ENCODE measurements at regions not wholly inside any gene's neighbourhood (a gene's known extent, or its start where the extent isn't known, plus 50 kb on each side); places are given as distances from the start of the nearest gene placed in this dataset.

DNA sequence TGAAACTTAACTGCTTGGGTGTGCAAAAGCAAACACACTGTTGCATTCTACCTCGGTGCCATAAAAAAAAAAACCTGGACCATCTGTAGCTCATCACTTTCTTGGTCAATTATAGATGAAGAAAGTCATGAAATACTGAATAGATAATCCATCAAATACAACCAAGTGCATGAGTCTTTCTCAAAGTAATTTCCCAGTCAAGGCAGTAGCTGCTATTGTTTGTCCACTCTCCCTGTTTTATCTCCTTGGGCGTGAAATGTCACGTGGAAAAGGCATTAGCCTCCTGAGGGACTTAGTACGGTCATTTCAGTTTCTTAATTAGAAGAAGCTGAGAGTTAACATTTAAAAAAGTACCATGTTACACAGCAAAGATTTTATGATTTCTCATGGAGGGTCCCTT is 1697.9 kb downstream of the PCDH9 start:
- H3K4me3 ChIP-seq = no peak overlapping the region
- DNase-seq = no peak
- H3K27me3 ChIP-seq = no peaks in the 10 kb centered on the region
- no peaks in the 10 kb centered on the region for H3K9me3 ChIP-seq
- no peak overlapping the region for H3K27ac ChIP-seq
- H3K36me3 ChIP-seq = no peaks in the 10 kb centered on the region
- intact Hi-C loops (cut with DNase I) = no loop called here
- WGBS, 2 donors = 40 to 61% methylated on average over 4 of the region's 4 CpGs
- H3K4me1 ChIP-seq = no peaks in the 10 kb centered on the region
- TF ChIP-seq POLR2A (IDR thresholded peaks at IDR 0.05) = no peak
- TF ChIP-seq, protein P1, sequence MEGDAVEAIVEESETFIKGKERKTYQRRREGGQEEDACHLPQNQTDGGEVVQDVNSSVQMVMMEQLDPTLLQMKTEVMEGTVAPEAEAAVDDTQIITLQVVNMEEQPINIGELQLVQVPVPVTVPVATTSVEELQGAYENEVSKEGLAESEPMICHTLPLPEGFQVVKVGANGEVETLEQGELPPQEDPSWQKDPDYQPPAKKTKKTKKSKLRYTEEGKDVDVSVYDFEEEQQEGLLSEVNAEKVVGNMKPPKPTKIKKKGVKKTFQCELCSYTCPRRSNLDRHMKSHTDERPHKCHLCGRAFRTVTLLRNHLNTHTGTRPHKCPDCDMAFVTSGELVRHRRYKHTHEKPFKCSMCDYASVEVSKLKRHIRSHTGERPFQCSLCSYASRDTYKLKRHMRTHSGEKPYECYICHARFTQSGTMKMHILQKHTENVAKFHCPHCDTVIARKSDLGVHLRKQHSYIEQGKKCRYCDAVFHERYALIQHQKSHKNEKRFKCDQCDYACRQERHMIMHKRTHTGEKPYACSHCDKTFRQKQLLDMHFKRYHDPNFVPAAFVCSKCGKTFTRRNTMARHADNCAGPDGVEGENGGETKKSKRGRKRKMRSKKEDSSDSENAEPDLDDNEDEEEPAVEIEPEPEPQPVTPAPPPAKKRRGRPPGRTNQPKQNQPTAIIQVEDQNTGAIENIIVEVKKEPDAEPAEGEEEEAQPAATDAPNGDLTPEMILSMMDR (IDR thresholded peaks at IDR 0.05) = no peak

DNA sequence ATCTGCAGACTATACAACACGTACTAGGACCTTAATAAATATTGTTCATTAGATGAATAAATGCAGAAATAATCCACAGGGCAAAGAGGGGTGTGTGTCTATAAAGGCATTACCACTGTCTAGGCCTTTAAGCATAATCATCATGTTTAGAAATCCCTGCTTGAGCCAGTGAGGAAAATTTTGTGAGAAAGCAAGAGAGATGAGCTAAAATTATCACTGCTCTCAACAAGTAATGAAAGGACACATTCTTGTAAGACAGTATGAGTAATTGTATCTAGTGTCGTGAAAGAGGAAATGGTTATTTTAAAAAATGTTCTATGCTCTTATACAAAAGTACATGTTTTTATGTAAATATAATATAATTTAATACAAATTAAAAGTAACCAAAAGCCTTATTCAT is 1699.4 kb downstream of the PCDH9 start:
- no peak overlapping the region for H3K27ac ChIP-seq
- no peak overlapping the region for H3K4me3 ChIP-seq
- H3K36me3 ChIP-seq = no peaks in the 10 kb centered on the region
- no peaks in the 10 kb centered on the region for H3K4me1 ChIP-seq
- no peak for TF ChIP-seq POLR2A (IDR thresholded peaks at IDR 0.05)
- TF ChIP-seq, protein P1 (IDR thresholded peaks at IDR 0.05) = no peak
- H3K27me3 ChIP-seq = no peaks in the 10 kb centered on the region
- DNase-seq = no peak
- intact Hi-C loops (cut with DNase I) = no loop called here
- 39 to 61% methylated on average over 2 of the region's 2 CpGs for WGBS, 2 donors
- no peaks in the 10 kb centered on the region for H3K9me3 ChIP-seq

DNA sequence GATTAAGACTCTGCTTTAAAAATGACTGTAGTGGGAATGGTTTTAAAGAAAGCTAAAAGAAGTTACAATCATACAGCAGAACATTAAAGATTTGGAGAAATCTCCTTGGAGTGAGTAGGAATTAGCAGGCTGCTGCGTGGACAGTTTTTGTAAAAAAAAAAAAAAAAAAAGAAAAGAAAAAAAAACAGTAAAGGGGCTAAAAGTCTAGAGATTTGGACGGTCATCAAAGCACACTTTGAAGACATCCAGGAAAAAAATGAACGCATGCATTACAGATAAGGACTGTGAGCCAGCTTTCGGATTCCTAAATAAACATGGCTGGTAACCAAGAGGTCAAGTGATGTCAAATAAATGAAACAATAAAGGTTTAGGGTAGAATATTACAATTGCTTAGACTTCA is 1700.6 kb downstream of the PCDH9 start:
- H3K27me3 ChIP-seq = no peaks in the 10 kb centered on the region
- DNase-seq = no peak
- H3K4me1 ChIP-seq = no peaks in the 10 kb centered on the region
- H3K36me3 ChIP-seq = no peaks in the 10 kb centered on the region
- H3K9me3 ChIP-seq = no peaks in the 10 kb centered on the region
- no peak overlapping the region for H3K4me3 ChIP-seq
- WGBS, 2 donors = 29 to 34% methylated on average over 4 of the region's 4 CpGs
- no peak overlapping the region for H3K27ac ChIP-seq
- intact Hi-C loops (cut with DNase I) = no loop called here
- TF ChIP-seq, protein P1 (IDR thresholded peaks at IDR 0.05) = no peak
- no peak for TF ChIP-seq POLR2A (IDR thresholded peaks at IDR 0.05)

DNA sequence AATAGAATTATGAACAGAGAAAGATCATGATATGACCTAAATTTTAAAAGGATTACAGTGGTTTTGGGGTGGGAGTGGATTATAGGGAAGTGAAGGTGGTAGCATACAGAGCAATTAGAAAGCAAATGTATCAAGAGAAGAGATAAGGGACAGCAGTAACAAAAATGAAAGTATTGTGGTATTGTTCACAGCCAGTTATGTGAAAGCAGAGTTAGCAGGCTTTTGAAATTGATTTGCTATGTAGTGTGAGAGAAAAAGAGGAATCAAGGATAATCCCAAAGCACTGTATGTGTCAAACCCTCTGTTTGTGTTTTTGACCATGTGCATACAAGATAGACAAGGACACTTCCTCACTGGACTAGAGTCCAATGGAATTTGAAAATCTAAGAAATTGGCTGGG is 1721.4 kb downstream of the PCDH9 start:
- intact Hi-C loops (cut with DNase I) = no loop called here
- no peak overlapping the region for H3K27ac ChIP-seq
- TF ChIP-seq, protein P1 (IDR thresholded peaks at IDR 0.05) = no peak
- TF ChIP-seq POLR2A (IDR thresholded peaks at IDR 0.05) = no peak

DNA sequence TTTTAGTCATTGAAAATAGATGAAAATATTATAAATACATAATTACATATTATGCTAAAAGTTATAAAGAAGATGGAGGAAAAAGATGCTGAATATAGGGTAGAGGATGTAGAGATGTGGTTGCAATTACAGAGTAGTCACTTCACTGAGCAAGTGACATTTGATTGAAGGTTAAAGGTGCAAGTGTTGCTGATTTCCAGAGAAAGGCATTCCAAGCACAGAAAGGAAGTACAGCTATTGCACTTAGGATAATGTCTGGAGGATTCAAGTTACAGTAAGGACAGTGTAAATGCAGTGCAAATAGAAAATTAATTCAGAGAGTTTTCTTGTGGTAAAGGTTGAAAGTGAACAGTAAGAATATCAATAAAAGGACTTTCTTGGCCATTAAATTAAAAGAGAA is 1721.8 kb downstream of the PCDH9 start:
- no peak overlapping the region for H3K4me3 ChIP-seq
- DNase-seq = no peak
- intact Hi-C loops (cut with DNase I) = no loop called here
- H3K27me3 ChIP-seq = no peaks in the 10 kb centered on the region
- no peaks in the 10 kb centered on the region for H3K36me3 ChIP-seq
- H3K4me1 ChIP-seq = no peaks in the 10 kb centered on the region
- TF ChIP-seq, protein P1 (IDR thresholded peaks at IDR 0.05) = no peak
- no peak for TF ChIP-seq POLR2A (IDR thresholded peaks at IDR 0.05)
- H3K9me3 ChIP-seq = no peaks in the 10 kb centered on the region
- H3K27ac ChIP-seq = no peak overlapping the region

More for the DNA sequence above, 1721.4 kb downstream of the PCDH9 start:
- no peaks in the 10 kb centered on the region for H3K27me3 ChIP-seq
- no peaks in the 10 kb centered on the region for H3K36me3 ChIP-seq
- no peak for DNase-seq
- no peaks in the 10 kb centered on the region for H3K9me3 ChIP-seq
- H3K4me3 ChIP-seq = no peak overlapping the region
- no peaks in the 10 kb centered on the region for H3K4me1 ChIP-seq
